Central memory CD8-positive, alpha-beta T cell (primary cell): ENCODE measurements at regions not wholly inside any gene's neighbourhood (a gene's known extent, or its start where the extent isn't known, plus 50 kb on each side); places are given as distances from the start of the nearest gene placed in this dataset.
"Not testable (repeated sequence)": the region's sequence is repeated elsewhere in the genome, so short reads cannot be mapped to it uniquely, and the experiment has no call there.

Experiments
- ATAC-seq: fragments of 150-1000 bp; cut with Tn5 transposase; replicated peaks from 2 replicates; pipeline ENCODE4 v1.10.0; 2022; ENCODE audit warnings: mild to moderate bottlenecking, moderate FRiP score, moderate number of reproducible peaks; ENCODE audit not compliant: poor library complexity, severe bottlenecking; ENCODE audit errors: extremely low read depth
- DNase-seq, 2 donors: peaks; one replicate each; pipeline ENCODE4 v3.0.0; 2021; ENCODE audit warnings: low spot score in 2 of 2
- H3K27ac Mint-ChIP-seq: one replicate; pipeline ENCODE4 v1.8.0; 2022; ENCODE audit warnings: low read depth, mild to moderate bottlenecking, moderate library complexity, mixed read lengths
- H3K27me3 Mint-ChIP-seq: one replicate; pipeline ENCODE4 v1.8.0; 2022; ENCODE audit warnings: mixed read lengths
- H3K36me3 Mint-ChIP-seq: one replicate; pipeline ENCODE4 v1.8.0; 2022; ENCODE audit warnings: mild to moderate bottlenecking, moderate library complexity, mixed read lengths; ENCODE audit not compliant: insufficient read depth
- H3K4me1 Mint-ChIP-seq: one replicate; pipeline ENCODE4 v1.8.0; 2022; ENCODE audit warnings: mixed read lengths
- H3K4me3 Mint-ChIP-seq: one replicate; pipeline ENCODE4 v1.8.0; 2022; ENCODE audit warnings: mild to moderate bottlenecking, moderate library complexity, mixed read lengths
- H3K9me3 Mint-ChIP-seq: one replicate; pipeline ENCODE4 v1.8.0; 2022; ENCODE audit warnings: mixed read lengths

DNA sequence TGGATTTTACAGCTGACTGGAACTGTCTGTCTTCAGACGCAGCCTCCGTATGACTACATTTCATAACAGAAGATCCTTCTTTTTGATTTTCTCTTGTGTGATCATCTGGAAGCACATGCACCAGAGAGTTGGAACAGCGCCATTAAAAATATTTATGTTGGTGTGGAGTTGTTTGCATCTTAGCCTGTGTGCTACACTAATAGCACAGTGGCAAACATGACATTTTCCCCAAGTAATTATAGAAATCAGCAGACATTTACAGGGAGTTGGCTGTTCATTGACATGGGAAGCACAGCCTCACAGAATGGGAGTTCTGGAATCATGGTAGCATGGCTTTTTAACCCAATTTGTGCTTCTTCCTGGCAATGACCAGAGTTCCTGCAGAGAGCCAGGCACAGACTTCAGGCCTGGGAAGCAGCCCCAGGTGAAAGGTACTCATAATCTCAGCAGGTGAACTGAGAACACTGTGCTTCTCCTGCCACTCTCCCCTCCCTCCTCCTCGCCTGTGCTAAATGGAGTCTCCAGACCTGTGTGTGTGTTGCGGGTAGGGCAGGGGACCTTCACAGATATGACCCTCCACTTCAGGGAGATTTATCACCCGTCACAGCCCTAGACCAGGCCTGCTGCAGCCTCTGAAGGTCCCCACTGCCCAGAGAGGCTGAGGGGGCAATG, 82.8 kb upstream of the PLET1 start:
- Mint-ChIP-seq H3K9me3 (no peaks in the 10 kb centered on the region), H3K4me3 (no peak overlapping the region), H3K36me3 (no peaks in the 10 kb centered on the region), H3K27ac (no peak overlapping the region), H3K27me3 (no peaks in the 10 kb centered on the region), H3K4me1 (no peaks in the 10 kb centered on the region)
- no peak for ATAC-seq
- no peak for DNase-seq

- H3K36me3 Mint-ChIP-seq, result no peaks in the 10 kb centered on the region
- no peak overlapping the region for H3K27ac Mint-ChIP-seq
- ATAC-seq (no peak), DNase-seq (no peak)
- H3K27me3 Mint-ChIP-seq, result no peaks in the 10 kb centered on the region
- no peak overlapping the region for H3K4me3 Mint-ChIP-seq
- no peaks in the 10 kb centered on the region for H3K9me3 Mint-ChIP-seq
- no peaks in the 10 kb centered on the region for H3K4me1 Mint-ChIP-seq
Observed at GRCh38 chr11:112344040-112344413, 83.4 kb upstream of the PLET1 start.

DNA sequence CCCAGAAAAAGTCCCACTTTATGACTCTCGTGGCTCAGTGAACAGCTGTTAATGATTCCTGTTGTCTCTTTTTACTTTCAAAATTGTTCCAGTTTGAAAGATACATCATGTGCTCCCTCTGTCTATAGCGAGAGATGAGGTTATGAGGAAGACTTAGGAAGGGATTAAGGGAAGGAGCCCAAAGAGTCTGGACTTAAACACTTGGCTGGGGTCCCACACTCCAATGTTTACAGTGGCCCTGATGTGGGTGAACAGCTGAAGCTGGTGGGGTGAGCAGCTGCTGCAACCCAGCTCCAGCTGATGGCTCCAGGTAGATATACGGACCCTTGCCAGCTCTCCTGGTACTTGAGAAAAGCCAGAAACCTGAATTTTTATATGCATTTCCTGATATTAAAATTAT, 84.5 kb upstream of the PLET1 start:
- H3K27me3 Mint-ChIP-seq, result no peaks in the 10 kb centered on the region
- DNase-seq (no peak), ATAC-seq (no peak)
- no peaks in the 10 kb centered on the region for H3K4me1 Mint-ChIP-seq
- H3K36me3 Mint-ChIP-seq, result no peaks in the 10 kb centered on the region
- no peaks in the 10 kb centered on the region for H3K9me3 Mint-ChIP-seq
- no peak overlapping the region for H3K27ac Mint-ChIP-seq
- no peak overlapping the region for H3K4me3 Mint-ChIP-seq

DNA sequence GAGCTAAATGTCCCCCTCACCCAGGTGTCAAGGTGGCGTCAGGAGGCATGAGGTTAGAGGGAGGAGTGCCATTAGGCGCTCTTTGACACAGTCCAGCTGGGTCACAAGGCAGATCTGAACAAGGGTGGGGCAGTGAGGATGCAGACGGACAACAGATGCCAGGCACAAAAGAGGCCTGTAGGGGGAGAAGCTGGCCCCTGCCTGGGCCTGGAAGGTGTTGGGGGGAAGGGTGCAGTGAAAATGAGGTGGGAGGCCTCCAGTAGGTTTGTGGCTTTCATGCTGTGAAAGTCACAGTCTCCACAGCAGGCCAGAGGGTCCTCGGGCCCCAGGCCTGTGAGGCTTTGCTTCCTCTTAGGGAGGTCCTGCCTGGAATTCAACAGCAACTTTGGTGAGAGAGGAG, 85.0 kb upstream of the PLET1 start:
- Mint-ChIP-seq H3K4me1 (no peaks in the 10 kb centered on the region), H3K27me3 (no peaks in the 10 kb centered on the region), H3K27ac (no peak overlapping the region), H3K36me3 (no peaks in the 10 kb centered on the region), H3K9me3 (no peaks in the 10 kb centered on the region), H3K4me3 (no peak overlapping the region)
- ATAC-seq, result no peak
- no peak for DNase-seq

- H3K4me1 Mint-ChIP-seq, result no peaks in the 10 kb centered on the region
Observed at GRCh38 chr11:112346586-112346985, 85.9 kb upstream of the PLET1 start.

GRCh38 chr11:112348480-112349029, 87.9 kb upstream of the PLET1 start:
- H3K27me3 Mint-ChIP-seq, result no peaks in the 10 kb centered on the region

More at GRCh38 chr11:112346586-112346985, 85.9 kb upstream of the PLET1 start:
- H3K36me3 Mint-ChIP-seq, result no peaks in the 10 kb centered on the region
- no peaks in the 10 kb centered on the region for H3K9me3 Mint-ChIP-seq
- no peak for DNase-seq
- ATAC-seq, result no peak
- H3K27ac Mint-ChIP-seq, result no peak overlapping the region
- H3K27me3 Mint-ChIP-seq, result no peaks in the 10 kb centered on the region
- no peak overlapping the region for H3K4me3 Mint-ChIP-seq

DNA sequence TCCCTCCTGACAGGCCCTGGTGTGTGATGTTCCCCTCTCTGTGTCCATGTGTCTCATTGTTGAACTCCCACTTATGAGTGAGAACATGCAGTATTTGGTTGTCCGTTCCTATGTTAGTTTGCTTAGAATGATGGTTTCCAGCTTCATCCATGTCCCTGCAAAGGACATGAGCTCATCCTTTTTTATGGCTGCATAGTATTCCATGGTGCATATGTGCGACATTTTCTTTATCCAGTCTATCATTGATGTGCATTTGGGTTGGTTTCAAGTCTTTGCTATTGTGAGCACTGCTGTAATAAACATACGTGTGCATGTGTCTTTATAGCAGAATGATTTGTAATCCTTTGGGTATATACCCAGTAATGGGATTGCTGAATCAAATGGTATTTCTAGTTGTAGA, 90.8 kb upstream of the PLET1 start:
- DNase-seq, H3K36me3 Mint-ChIP-seq, H3K27ac Mint-ChIP-seq, H3K4me1 Mint-ChIP-seq, H3K4me3 Mint-ChIP-seq, H3K9me3 Mint-ChIP-seq, H3K27me3 Mint-ChIP-seq, ATAC-seq: not testable (repeated sequence)

More at GRCh38 chr11:112348480-112349029, 87.9 kb upstream of the PLET1 start:
- H3K36me3 Mint-ChIP-seq, result no peaks in the 10 kb centered on the region
- H3K4me3 Mint-ChIP-seq, result no peak overlapping the region
- no peak for ATAC-seq
- no peaks in the 10 kb centered on the region for H3K4me1 Mint-ChIP-seq
- no peak for DNase-seq
- H3K9me3 Mint-ChIP-seq, result no peaks in the 10 kb centered on the region
- H3K27ac Mint-ChIP-seq, result no peak overlapping the region

DNA sequence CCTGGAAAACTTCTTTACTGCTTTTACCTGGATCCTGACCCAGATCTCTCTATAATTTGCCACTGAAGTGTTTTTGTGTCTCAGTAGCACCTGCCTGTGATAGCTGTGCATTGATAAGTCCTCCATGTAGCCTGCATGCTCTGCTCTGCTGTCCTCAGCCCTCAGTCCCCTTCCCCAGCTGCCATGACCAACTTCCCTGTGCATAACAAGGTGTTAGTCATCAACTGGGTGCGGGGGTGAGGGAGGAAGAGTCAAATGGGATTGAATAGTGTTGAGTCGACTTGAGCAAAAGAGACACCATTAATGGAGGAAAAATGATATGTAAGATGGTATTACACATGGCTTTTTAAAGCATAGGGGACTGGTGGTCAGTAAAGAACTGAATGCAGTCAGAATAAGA, 92.2 kb upstream of the PLET1 start:
- DNase-seq (no peak), ATAC-seq (no peak)
- Mint-ChIP-seq H3K4me1 (no peaks in the 10 kb centered on the region), H3K4me3 (no peak overlapping the region), H3K27me3 (no peaks in the 10 kb centered on the region), H3K9me3 (no peaks in the 10 kb centered on the region), H3K36me3 (no peaks in the 10 kb centered on the region), H3K27ac (no peak overlapping the region)

DNA sequence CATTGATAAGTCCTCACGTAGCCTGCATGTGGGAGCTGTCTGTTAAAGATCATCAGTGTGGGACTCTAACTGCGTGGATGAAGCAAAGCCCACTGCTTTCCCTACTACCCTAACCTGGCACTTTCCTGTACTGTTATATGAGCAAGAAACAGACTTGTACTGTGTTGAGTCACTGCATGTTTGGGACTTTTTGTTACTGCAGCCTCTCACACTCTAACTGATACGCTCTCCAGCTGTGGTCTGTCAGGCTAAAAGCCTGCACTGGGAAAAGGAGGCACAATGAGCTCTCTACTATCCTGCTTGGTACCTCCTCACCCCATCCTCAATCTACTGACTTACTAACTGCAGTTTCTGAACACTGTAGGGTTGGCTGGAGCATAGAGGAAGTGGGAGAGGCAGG, 93.7 kb upstream of the PLET1 start:
- Mint-ChIP-seq H3K4me3 (no peak overlapping the region), H3K27ac (no peak overlapping the region), H3K27me3 (no peaks in the 10 kb centered on the region), H3K9me3 (no peaks in the 10 kb centered on the region), H3K36me3 (no peaks in the 10 kb centered on the region), H3K4me1 (no peaks in the 10 kb centered on the region)
- ATAC-seq (no peak), DNase-seq (no peak)

- no peaks in the 10 kb centered on the region for H3K36me3 Mint-ChIP-seq
- no peaks in the 10 kb centered on the region for H3K4me1 Mint-ChIP-seq
- no peak overlapping the region for H3K4me3 Mint-ChIP-seq
- H3K27ac Mint-ChIP-seq, result no peak overlapping the region
- ATAC-seq (no peak), DNase-seq (no peak)
- no peaks in the 10 kb centered on the region for H3K9me3 Mint-ChIP-seq
- H3K27me3 Mint-ChIP-seq, result no peaks in the 10 kb centered on the region
Observed at GRCh38 chr11:112355726-112356125, 95.1 kb upstream of the PLET1 start.

GRCh38 chr11:112357488-112357887, 96.8 kb upstream of the PLET1 start:
- H3K27me3 Mint-ChIP-seq, result no peaks in the 10 kb centered on the region
- H3K9me3 Mint-ChIP-seq, result no peaks in the 10 kb centered on the region
- no peak for DNase-seq
- no peak for ATAC-seq
- H3K36me3 Mint-ChIP-seq, result peaks cover 2% of the 10 kb centered on the region
- H3K27ac Mint-ChIP-seq, result no peak overlapping the region
- H3K4me3 Mint-ChIP-seq, result no peak overlapping the region
- H3K4me1 Mint-ChIP-seq, result no peaks in the 10 kb centered on the region

GRCh38 chr11:112361396-112361795, 100.7 kb upstream of the PLET1 start:
- Mint-ChIP-seq H3K27me3 (no peaks in the 10 kb centered on the region), H3K9me3 (no peaks in the 10 kb centered on the region), H3K27ac (no peak overlapping the region), H3K4me1 (no peaks in the 10 kb centered on the region), H3K4me3 (no peak overlapping the region), H3K36me3 (peaks cover 2% of the 10 kb centered on the region)
- ATAC-seq (no peak), DNase-seq (no peak)

DNA sequence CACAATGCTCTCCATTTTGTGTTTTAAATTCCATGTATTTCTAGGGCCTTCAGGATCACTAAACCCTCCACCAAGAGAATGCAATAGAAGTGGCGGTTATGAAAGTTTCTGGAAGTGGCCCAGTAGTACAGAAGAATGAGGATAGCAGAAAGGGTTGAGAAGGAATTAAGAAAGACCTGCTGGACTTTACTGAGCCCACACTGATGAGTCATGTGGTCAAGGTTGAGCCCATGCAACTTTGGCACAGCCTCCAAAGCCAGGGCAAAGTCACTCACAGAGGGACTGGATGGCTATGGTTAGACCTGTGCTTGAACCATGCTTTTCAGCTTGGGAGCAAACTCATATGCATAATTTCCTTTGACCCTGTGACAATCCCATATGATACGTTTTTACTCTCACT, 102.9 kb upstream of the PLET1 start:
- H3K4me1 Mint-ChIP-seq, result no peaks in the 10 kb centered on the region
- no peaks in the 10 kb centered on the region for H3K9me3 Mint-ChIP-seq
- no peak for ATAC-seq
- H3K4me3 Mint-ChIP-seq, result no peak overlapping the region
- no peak overlapping the region for H3K27ac Mint-ChIP-seq
- peaks cover 2% of the 10 kb centered on the region for H3K36me3 Mint-ChIP-seq
- no peaks in the 10 kb centered on the region for H3K27me3 Mint-ChIP-seq
- no peak for DNase-seq
